SU-DHL-6 (cell line): ENCODE measurements at regions not wholly inside any gene's neighbourhood (a gene's known extent, or its start where the extent isn't known, plus 50 kb on each side); places are given as distances from the start of the nearest gene placed in this dataset.

ENCODE experiments used
- H2AFZ ChIP-seq: fragments of 200-600 bp; sonication (generic); 2 replicates; pipeline ENCODE4 v1.6.1; 2014; ENCODE audit warnings: low read depth, mild to moderate bottlenecking, moderate library complexity, mixed read lengths, antibody characterized with exemption, low read length; ENCODE audit not compliant: severe bottlenecking
- H3F3A ChIP-seq: fragments of 200-600 bp; shearing (Covaris generic); 2 replicates; pipeline ENCODE4 v1.6.0; 2016; ENCODE audit warnings: antibody characterized with exemption, mild to moderate bottlenecking; ENCODE audit not compliant: insufficient read depth
- H3K27ac ChIP-seq: fragments of 200-600 bp; sonication (generic); 2 replicates; pipeline ENCODE4 v1.5.1; 2016; ENCODE audit warnings: low read depth, mild to moderate bottlenecking, low read length, moderate library complexity, mixed read lengths
- H3K27me3 ChIP-seq: fragments of 200-600 bp; sonication (generic), shearing (Covaris generic); 2 replicates; pipeline ENCODE4 v1.6.0; 2014; ENCODE audit warnings: mild to moderate bottlenecking, low read length
- H3K36me3 ChIP-seq: fragments of 200-600 bp; sonication (generic); 2 replicates; pipeline ENCODE4 v1.6.1; 2014; ENCODE audit warnings: mild to moderate bottlenecking, low read length, mixed read lengths
- H3K4me2 ChIP-seq: fragments of 300-600, 200-600 bp; shearing (Covaris generic), sonication (generic); 2 replicates; pipeline ENCODE4 v1.6.0; 2014; ENCODE audit warnings: low read length, low read depth, mild to moderate bottlenecking; ENCODE audit not compliant: poor library complexity, severe bottlenecking
- H3K4me3 ChIP-seq: fragments of 200-600 bp; sonication (generic); 2 replicates; pipeline ENCODE4 v1.5.1; 2014; ENCODE audit warnings: antibody characterized with exemption, low read length, mild to moderate bottlenecking, mixed read lengths; ENCODE audit not compliant: insufficient read depth, poor library complexity, severe bottlenecking
- H3K79me2 ChIP-seq: fragments of 200-600 bp; sonication (generic); 2 replicates; pipeline ENCODE4 v1.6.1; 2014; ENCODE audit warnings: mild to moderate bottlenecking, low read length, moderate library complexity; ENCODE audit not compliant: insufficient read depth
- H3K9ac ChIP-seq: fragments of 200-600 bp; sonication (generic); 2 replicates; pipeline ENCODE4 v1.7.0; 2014; ENCODE audit warnings: mild to moderate bottlenecking, low read length
- H3K9me2 ChIP-seq: fragments of 200-600 bp; sonication (generic); replicated peaks from 2 replicates; pipeline ENCODE4 v1.6.1; 2014; ENCODE audit warnings: low read length; ENCODE audit not compliant: insufficient read depth
- H3K9me3 ChIP-seq: fragments of 200-600 bp; sonication (generic); 2 replicates; pipeline ENCODE4 v1.6.1; 2014; ENCODE audit warnings: low read length, mixed read lengths; ENCODE audit not compliant: insufficient read depth
- H4K20me1 ChIP-seq: fragments of 200-600 bp; sonication (generic); 2 replicates; pipeline ENCODE4 v1.6.1; 2014; ENCODE audit warnings: low read depth, mild to moderate bottlenecking, antibody characterized with exemption, low read length, moderate library complexity, mixed read lengths
- CTCF ChIP-seq: fragments of 200-600 bp; sonication (generic); IDR thresholded peaks from one replicate; pipeline ENCODE4 v1.5.1; 2017; ENCODE audit warnings: antibody characterized with exemption, mild to moderate bottlenecking, low read length, moderate library complexity; ENCODE audit not compliant: insufficient read depth, poor library complexity, severe bottlenecking
- EZH2phosphoT487 ChIP-seq: fragments of 200-600 bp; sonication (generic), shearing (Covaris generic); conservative IDR thresholded peaks from 2 replicates; pipeline ENCODE4 v1.6.1; 2018; ENCODE audit warnings: mild to moderate bottlenecking, antibody characterized with exemption, low read length, moderate library complexity, mixed read lengths

- Histone ChIP-seq H4K20me1 (no peaks in the 10 kb centered on the region), H3F3A (no peaks in the 10 kb centered on the region), H3K4me3 (no peak overlapping the region), H3K9me3 (no peaks in the 10 kb centered on the region), H3K27me3 (no peaks in the 10 kb centered on the region), H2AFZ (no peak overlapping the region), H3K9ac (no peak overlapping the region), H3K36me3 (no peaks in the 10 kb centered on the region), H3K4me2 (no peak overlapping the region), H3K27ac (no peak overlapping the region), H3K9me2 (no peaks in the 10 kb centered on the region), H3K79me2 (no peaks in the 10 kb centered on the region)
- TF ChIP-seq EZH2phosphoT487: no peak
- no peak for TF ChIP-seq CTCF
These were observed 195.5 kb upstream of the VEGFC start for GRCh38 chr4:176988226-176988625.

DNA sequence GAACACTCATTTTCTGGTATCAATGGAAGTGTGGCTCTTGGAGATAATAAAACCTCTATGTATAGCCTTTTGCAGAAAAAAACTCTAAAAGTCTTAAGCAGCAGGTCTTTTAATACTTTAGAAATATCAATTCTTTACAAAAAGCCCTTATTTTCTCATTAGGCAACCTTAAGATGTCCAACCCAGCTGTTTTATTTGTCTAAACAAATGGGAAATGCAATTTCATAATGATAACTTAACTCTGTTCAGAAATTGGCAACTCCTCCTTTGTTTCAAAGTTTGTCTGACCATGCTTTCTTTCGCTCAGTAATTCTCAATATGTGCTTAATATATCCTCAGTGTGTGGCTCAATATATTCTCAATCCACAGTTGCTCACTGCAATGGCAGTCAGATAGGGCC lies 196.5 kb upstream of the VEGFC start:
- no peaks in the 10 kb centered on the region for H3F3A ChIP-seq
- H3K9me2 ChIP-seq: no peaks in the 10 kb centered on the region
- no peaks in the 10 kb centered on the region for H3K79me2 ChIP-seq
- H3K27me3 ChIP-seq: no peaks in the 10 kb centered on the region
- H3K4me2 ChIP-seq: no peak overlapping the region
- H3K9me3 ChIP-seq: no peaks in the 10 kb centered on the region
- H3K9ac ChIP-seq: no peak overlapping the region
- H3K4me3 ChIP-seq: no peak overlapping the region
- H3K36me3 ChIP-seq: no peaks in the 10 kb centered on the region
- no peak overlapping the region for H2AFZ ChIP-seq
- H3K27ac ChIP-seq: no peak overlapping the region
- no peaks in the 10 kb centered on the region for H4K20me1 ChIP-seq
- no peak for TF ChIP-seq CTCF
- TF ChIP-seq EZH2phosphoT487: no peak

- no peak overlapping the region for H2AFZ ChIP-seq
- no peaks in the 10 kb centered on the region for H3F3A ChIP-seq
- no peaks in the 10 kb centered on the region for H3K9me3 ChIP-seq
- no peak for TF ChIP-seq CTCF
- no peak for TF ChIP-seq EZH2phosphoT487
- no peak overlapping the region for H3K27ac ChIP-seq
- no peaks in the 10 kb centered on the region for H3K9me2 ChIP-seq
- no peak overlapping the region for H3K4me2 ChIP-seq
- no peaks in the 10 kb centered on the region for H3K79me2 ChIP-seq
- H3K4me3 ChIP-seq: no peak overlapping the region
- H4K20me1 ChIP-seq: no peaks in the 10 kb centered on the region
- no peaks in the 10 kb centered on the region for H3K27me3 ChIP-seq
- no peak overlapping the region for H3K9ac ChIP-seq
- H3K36me3 ChIP-seq: no peaks in the 10 kb centered on the region
These were observed 207.3 kb upstream of the VEGFC start for GRCh38 chr4:176999935-177000543.
